RWPE2 (cell line): ENCODE measurements at regions not wholly inside any gene's neighbourhood (a gene's known extent, or its start where the extent isn't known, plus 50 kb on each side); places are given as distances from the start of the nearest gene placed in this dataset.
"Not testable (repeated sequence)": the region's sequence is repeated elsewhere in the genome, so short reads cannot be mapped to it uniquely, and the experiment has no call there.

Experiments used
- ATAC-seq: fragments of 200-7000 bp; cut with Tn5 transposase; 3 replicates; pipeline ENCODE4 v1.9.1; 2021; ENCODE audit warnings: low read depth
- DNase-seq: peaks from one replicate; pipeline ENCODE4 v3.0.0-alpha.2; 2020; ENCODE audit warnings: low spot score
- H3K27ac ChIP-seq: fragments of 450-650 bp; 2 replicates; pipeline ENCODE4 v1.5.1; 2017; ENCODE audit warnings: mild to moderate bottlenecking; ENCODE audit not compliant: poor library complexity, severe bottlenecking
- H3K27me3 ChIP-seq: fragments of 250-450 bp; sonication (Bioruptor Pico); 2 replicates; pipeline ENCODE4 v1.5.1; 2021; ENCODE audit warnings: mild to moderate bottlenecking, moderate library complexity; ENCODE audit not compliant: insufficient read depth, poor library complexity, severe bottlenecking
- H3K36me3 ChIP-seq: fragments of 250-450 bp; sonication (Bioruptor Pico); 2 replicates; pipeline ENCODE4 v1.5.1; 2020; ENCODE audit warnings: low read depth, mild to moderate bottlenecking, moderate library complexity
- H3K4me1 ChIP-seq: fragments of 250-450 bp; sonication (Bioruptor Pico); 2 replicates; pipeline ENCODE4 v1.5.1; 2021; ENCODE audit warnings: mild to moderate bottlenecking, moderate library complexity; ENCODE audit not compliant: insufficient read depth, poor library complexity, severe bottlenecking
- H3K4me3 ChIP-seq: fragments of 250-450 bp; sonication (Bioruptor Pico); 2 replicates; pipeline ENCODE4 v1.5.1; 2021; ENCODE audit warnings: mild to moderate bottlenecking, moderate library complexity; ENCODE audit not compliant: severe bottlenecking
- H3K9me3 ChIP-seq: fragments of 250-450 bp; sonication (Bioruptor Pico); 2 replicates; pipeline ENCODE4 v1.5.1; 2021; ENCODE audit warnings: mild to moderate bottlenecking, moderate library complexity; ENCODE audit not compliant: severe bottlenecking
- TF ChIP-seq, protein P1 (sequence below): fragments of 450-650 bp; IDR thresholded peaks from one replicate; pipeline ENCODE4 v1.5.1; 2017; ENCODE audit warnings: mild to moderate bottlenecking, moderate library complexity; ENCODE audit not compliant: poor library complexity, severe bottlenecking

DNA sequence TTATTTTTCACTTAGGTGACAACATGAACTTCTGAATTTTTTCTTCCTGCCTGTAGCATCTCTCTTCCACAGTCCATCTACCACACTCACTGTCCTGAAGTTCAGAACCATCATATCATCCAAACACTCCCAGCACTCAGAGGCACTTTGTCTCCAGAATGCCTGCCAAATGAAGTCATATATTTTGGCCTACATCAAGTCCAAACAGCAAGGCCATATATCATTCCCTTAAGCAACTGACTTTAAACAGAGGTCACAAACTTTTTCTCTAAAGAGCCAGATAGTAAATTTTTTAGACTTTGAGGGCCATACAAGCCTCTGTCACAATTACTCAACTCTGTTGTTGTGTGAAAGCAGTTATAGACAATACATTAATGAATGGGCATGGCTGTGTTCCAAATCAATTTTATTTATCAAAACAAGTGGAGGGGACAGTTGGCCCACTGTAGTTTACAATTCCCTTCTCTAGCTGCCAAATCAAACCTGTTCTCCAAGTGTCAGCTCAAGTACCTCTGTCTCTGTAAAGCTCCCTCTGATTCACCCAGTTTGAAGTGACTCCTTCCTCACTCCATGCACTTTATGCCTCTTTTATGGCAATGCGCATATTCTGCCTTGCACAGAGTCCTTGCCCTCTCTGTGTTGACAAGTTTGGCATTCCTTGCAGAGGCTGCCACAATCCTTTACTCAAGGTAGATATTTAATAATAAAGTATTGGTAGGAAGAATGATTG lies 305.7 kb downstream of the FZD1 start:
- Histone ChIP-seq H3K27ac (no peak overlapping the region), H3K4me3 (no peak overlapping the region), H3K4me1 (no peaks in the 10 kb centered on the region), H3K9me3 (peaks cover 2% of the 10 kb centered on the region), H3K36me3 (no peaks in the 10 kb centered on the region), H3K27me3 (no peaks in the 10 kb centered on the region)
- no peak for ATAC-seq
- TF ChIP-seq, protein P1, sequence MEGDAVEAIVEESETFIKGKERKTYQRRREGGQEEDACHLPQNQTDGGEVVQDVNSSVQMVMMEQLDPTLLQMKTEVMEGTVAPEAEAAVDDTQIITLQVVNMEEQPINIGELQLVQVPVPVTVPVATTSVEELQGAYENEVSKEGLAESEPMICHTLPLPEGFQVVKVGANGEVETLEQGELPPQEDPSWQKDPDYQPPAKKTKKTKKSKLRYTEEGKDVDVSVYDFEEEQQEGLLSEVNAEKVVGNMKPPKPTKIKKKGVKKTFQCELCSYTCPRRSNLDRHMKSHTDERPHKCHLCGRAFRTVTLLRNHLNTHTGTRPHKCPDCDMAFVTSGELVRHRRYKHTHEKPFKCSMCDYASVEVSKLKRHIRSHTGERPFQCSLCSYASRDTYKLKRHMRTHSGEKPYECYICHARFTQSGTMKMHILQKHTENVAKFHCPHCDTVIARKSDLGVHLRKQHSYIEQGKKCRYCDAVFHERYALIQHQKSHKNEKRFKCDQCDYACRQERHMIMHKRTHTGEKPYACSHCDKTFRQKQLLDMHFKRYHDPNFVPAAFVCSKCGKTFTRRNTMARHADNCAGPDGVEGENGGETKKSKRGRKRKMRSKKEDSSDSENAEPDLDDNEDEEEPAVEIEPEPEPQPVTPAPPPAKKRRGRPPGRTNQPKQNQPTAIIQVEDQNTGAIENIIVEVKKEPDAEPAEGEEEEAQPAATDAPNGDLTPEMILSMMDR, result no peak
- no peak for DNase-seq

DNA sequence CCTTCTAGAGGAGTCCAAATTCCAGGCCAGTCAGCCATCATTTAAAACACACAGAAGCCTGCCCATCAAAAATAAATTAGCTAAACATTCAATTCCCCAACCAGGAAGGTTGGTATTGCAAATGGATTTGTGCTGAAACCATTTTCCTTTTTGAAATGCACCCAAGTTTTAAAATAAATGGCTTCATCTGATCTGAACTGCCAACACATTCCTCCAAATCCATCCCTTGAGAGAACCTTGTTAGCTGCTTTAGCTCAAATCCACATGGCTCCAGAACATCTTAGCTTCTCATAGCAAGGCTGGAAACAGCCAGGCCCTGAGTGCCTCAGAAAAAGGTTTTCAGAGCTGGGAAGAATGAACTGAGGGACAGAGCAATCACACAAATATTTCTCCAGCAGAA lies 306.3 kb downstream of the FZD1 start:
- no peak for DNase-seq
- H3K27me3 ChIP-seq, result no peaks in the 10 kb centered on the region
- ATAC-seq, result no peak
- H3K36me3 ChIP-seq, result no peaks in the 10 kb centered on the region
- H3K4me3 ChIP-seq, result no peak overlapping the region
- H3K4me1 ChIP-seq, result no peaks in the 10 kb centered on the region
- no peak overlapping the region for H3K27ac ChIP-seq
- peaks cover 2% of the 10 kb centered on the region for H3K9me3 ChIP-seq
- TF ChIP-seq, protein P1, result no peak

DNA sequence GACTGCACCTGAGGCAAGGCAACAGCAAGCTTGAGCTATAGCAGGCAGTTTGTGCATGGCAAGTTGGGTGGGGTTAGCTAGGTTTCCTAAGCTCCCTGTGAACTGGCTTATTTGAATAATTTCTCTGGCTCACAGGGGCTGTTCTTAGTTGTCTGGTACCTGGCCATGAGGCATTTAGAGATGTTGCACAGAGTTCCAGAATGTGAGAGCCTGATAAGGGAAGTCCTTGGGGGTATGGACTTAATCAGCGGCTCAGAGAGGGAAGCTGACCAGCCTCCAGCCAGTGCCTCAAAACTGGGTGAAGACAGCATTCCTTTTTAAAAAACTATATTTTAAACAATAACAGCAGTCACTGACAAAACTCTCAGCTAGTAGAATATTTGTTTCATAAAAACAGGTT lies 307.4 kb downstream of the FZD1 start:
- Histone ChIP-seq H3K27ac (no peak overlapping the region), H3K27me3 (no peaks in the 10 kb centered on the region), H3K36me3 (no peaks in the 10 kb centered on the region), H3K4me1 (no peaks in the 10 kb centered on the region), H3K9me3 (peaks cover 2% of the 10 kb centered on the region), H3K4me3 (no peak overlapping the region)
- TF ChIP-seq, protein P1, result no peak
- DNase-seq (no peak), ATAC-seq (no peak)

DNA sequence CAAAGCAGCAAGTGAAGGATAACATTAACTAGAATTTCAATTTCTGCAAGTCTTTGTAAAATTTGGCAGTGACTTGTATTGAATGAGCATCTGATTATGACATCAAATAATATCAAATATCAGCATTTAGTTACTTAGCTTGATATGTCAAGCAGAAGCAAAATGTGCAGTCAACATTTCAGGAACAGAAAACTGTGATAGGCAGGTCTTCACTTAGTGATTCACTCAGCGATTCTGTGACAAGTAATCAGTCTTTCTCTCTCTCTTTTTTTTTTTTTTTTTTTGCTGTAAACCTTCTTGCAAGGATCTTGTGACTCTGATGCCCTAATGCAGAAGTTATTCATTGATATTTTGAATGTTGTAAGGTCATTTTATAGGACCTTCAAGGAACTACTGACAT lies 307.1 kb downstream of the MTERF1 start:
- no peak overlapping the region for H3K4me3 ChIP-seq
- no peak for DNase-seq
- H3K9me3 ChIP-seq, result peaks cover 2% of the 10 kb centered on the region
- H3K36me3 ChIP-seq, result no peaks in the 10 kb centered on the region
- H3K27ac ChIP-seq, result no peak overlapping the region
- no peak for ATAC-seq
- no peaks in the 10 kb centered on the region for H3K4me1 ChIP-seq
- TF ChIP-seq, protein P1, result no peak
- no peaks in the 10 kb centered on the region for H3K27me3 ChIP-seq

DNA sequence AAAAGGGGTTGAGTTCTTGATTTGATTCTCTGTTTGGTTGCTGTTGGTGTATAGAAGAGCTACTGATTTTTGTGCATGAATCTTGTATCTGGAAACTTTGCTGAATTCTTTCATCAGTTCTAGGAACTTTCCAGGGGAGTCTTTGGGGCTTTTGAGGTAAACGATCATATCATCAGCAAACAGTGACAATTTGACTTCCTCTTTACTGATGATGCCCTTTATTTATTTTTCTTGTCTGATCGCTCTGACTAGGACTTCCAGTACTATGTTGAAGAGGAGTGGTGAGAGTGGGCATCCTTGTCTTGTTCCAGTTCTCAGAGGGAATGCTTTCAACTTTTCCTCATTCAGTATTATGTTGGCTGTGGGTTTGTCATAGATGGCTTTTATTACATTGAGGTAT lies 304.0 kb downstream of the MTERF1 start:
- not testable (repeated sequence) for H3K27me3 ChIP-seq, H3K27ac ChIP-seq, H3K9me3 ChIP-seq, H3K36me3 ChIP-seq, ATAC-seq, H3K4me1 ChIP-seq, DNase-seq, H3K4me3 ChIP-seq
